NK-92 treated with Interleukin-12 subunit alpha and Interleukin-12 subunit beta, amount 100 ng/mL, for 24 hours (cell line): ENCODE measurements at regions not wholly inside any gene's neighbourhood (a gene's known extent, or its start where the extent isn't known, plus 50 kb on each side); places are given as distances from the start of the nearest gene placed in this dataset.
"Not testable (repeated sequence)": the region's sequence is repeated elsewhere in the genome, so short reads cannot be mapped to it uniquely, and the experiment has no call there.

Experiments used
- DNase-seq: peaks from one replicate; lab custom pipeline; 2025; lab: John Stamatoyannopoulos, UW

- DNase-seq, result no peak
These were observed 189.3 kb upstream of the GPRIN3 start for GRCh38 chr4:89496851-89497250.

- no peak for DNase-seq
These were observed 185.8 kb upstream of the GPRIN3 start for GRCh38 chr4:89493367-89493766.

GRCh38 chr4:89492581-89493071 is 185.0 kb upstream of the GPRIN3 start:
- no peak for DNase-seq

- no peak for DNase-seq
These were observed 184.2 kb upstream of the GPRIN3 start for GRCh38 chr4:89491761-89492160.

GRCh38 chr4:89489921-89490431 is 182.4 kb upstream of the GPRIN3 start:
- DNase-seq, result not testable (repeated sequence)

GRCh38 chr4:89489338-89489771 is 181.8 kb upstream of the GPRIN3 start:
- DNase-seq, result no peak

- DNase-seq, result no peak
These were observed 181.1 kb upstream of the GPRIN3 start for GRCh38 chr4:89488736-89489135.

GRCh38 chr4:89486673-89487072 is 179.1 kb upstream of the GPRIN3 start:
- no peak for DNase-seq

- no peak for DNase-seq
These were observed 178.4 kb upstream of the GPRIN3 start for GRCh38 chr4:89486042-89486441.

- no peak for DNase-seq
These were observed 176.2 kb upstream of the GPRIN3 start for GRCh38 chr4:89483833-89484232.

- DNase-seq, result no peak
These were observed 175.5 kb upstream of the GPRIN3 start for GRCh38 chr4:89482926-89483595.

- no peak for DNase-seq
These were observed 174.7 kb upstream of the GPRIN3 start for GRCh38 chr4:89482251-89482650.

- DNase-seq, result no peak
These were observed 162.4 kb upstream of the GPRIN3 start for GRCh38 chr4:89469930-89470375.

- DNase-seq, result no peak
These were observed 161.9 kb upstream of the GPRIN3 start for GRCh38 chr4:89469516-89469915.

GRCh38 chr4:89468602-89469001 is 161.0 kb upstream of the GPRIN3 start:
- DNase-seq, result no peak

GRCh38 chr4:89463341-89463740 is 155.7 kb upstream of the GPRIN3 start:
- DNase-seq, result no peak

GRCh38 chr4:89447543-89447942 is 139.9 kb upstream of the GPRIN3 start:
- DNase-seq, result no peak

- DNase-seq, result no peak
These were observed 138.6 kb upstream of the GPRIN3 start for GRCh38 chr4:89446193-89446592.

- DNase-seq, result no peak
These were observed 131.9 kb upstream of the GPRIN3 start for GRCh38 chr4:89439533-89439932.

- DNase-seq, result no peak
These were observed 130.7 kb upstream of the GPRIN3 start for GRCh38 chr4:89438102-89438831.

GRCh38 chr4:89434364-89434988 is 126.9 kb upstream of the GPRIN3 start:
- no peak for DNase-seq

GRCh38 chr4:89427782-89428181 is 120.2 kb upstream of the GPRIN3 start:
- no peak for DNase-seq

- DNase-seq, result no peak
These were observed 117.4 kb upstream of the GPRIN3 start for GRCh38 chr4:89425023-89425422.
